NCI-H128 (cell line): ENCODE measurements at regions not wholly inside any gene's neighbourhood (a gene's known extent, or its start where the extent isn't known, plus 50 kb on each side); places are given as distances from the start of the nearest gene placed in this dataset.
"Not testable (repeated sequence)": the region's sequence is repeated elsewhere in the genome, so short reads cannot be mapped to it uniquely, and the experiment has no call there.

Experiments used
- DNase-seq: peaks from one replicate; lab custom pipeline; 2025; ENCODE audit not compliant: unreplicated experiment; lab: John Stamatoyannopoulos, UW

DNA sequence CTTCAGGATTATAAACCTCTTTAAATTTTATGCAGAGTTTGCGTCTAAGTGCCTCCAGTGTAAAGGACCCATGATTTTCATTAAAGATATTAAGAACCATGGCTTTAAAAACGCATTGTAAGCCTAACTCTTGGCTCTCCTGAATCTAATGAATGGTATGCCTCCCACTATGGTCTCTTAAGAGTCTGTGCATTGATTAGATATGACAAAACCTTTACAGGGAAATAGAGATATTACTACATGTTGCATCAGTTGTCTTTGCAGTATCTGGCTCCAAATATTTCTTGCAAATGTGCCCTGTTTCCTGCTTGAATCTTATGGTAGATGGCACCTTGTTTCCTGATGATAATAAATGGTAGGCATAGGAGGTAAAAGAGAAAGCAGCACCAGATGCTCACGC, 189.3 kb upstream of the FSHR start:
- no peak for DNase-seq

DNA sequence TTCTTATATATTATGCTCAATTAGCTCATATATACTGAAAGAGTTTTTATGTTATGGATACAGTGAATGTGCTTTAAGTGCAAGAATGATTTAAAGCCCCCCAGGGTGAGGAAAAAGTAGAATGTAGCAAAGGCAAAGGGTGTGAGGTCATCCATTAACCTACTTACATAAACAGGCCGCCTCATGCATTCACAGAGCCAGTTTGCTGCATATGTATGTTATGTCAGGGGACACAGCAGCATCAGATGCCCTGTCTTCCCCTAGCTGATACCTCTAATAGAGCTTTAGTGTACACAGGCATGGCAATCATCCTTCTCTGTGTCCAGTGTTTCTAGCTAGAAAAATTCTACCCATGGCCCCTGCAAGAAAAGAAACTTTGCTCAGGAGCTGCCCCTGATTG, 187.8 kb upstream of the FSHR start:
- DNase-seq, result no peak

DNA sequence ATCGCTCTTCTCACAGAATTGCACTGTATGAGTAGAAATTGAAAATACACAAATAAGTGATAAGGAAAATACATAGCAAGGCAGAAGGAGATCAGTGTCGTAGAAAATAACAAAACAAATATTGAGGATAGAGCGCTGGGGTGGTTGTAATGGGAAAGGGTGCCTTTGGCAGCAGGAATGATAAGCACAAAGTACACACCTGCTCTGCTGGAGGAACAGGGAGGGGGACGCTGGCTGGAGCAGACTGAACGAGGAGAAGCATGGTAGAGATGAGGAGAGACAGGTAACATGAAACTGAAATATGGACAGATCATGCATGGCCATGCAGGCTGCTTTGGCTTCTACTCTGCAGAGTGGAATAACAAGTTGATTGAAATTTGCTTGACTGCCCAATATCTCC, 181.2 kb upstream of the FSHR start:
- DNase-seq, result no peak

DNA sequence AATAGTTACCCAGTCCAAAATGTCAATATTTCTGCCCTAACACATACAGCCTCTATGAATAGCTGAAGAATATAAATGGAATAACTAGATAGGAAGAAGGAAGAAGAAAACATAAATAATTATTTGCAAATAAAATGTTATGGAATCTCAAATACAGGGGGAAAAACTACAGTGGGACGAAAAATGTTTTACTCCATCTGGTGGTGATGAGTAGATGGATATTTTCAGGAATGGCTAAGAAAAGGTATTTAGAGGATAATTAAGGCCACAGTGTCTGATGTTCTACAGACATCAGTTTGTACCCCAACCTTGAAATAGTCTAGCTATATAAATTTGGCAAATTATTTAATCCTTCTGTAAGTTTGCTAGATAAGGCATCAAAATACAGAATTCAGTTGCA, 178.1 kb upstream of the FSHR start:
- no peak for DNase-seq

DNA sequence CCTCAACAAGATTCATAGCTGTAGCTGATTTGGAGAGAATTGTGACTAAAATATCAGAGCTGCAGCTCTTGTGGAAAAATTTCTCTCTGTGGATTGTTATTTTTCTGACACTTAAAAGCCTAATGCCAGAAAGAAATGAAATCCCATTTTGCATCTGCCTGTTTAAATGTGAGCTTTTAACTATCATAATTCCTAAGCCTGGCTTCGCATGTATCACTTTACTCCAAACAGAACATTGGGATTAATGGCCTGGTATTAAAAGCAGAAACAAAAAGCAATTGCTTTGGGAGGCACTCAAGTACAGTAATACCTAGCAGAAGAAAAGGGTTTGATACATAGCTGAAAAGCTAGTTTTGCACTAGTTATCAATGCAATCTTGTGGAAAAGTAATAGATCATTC, 164.2 kb upstream of the FSHR start:
- DNase-seq, result no peak

DNA sequence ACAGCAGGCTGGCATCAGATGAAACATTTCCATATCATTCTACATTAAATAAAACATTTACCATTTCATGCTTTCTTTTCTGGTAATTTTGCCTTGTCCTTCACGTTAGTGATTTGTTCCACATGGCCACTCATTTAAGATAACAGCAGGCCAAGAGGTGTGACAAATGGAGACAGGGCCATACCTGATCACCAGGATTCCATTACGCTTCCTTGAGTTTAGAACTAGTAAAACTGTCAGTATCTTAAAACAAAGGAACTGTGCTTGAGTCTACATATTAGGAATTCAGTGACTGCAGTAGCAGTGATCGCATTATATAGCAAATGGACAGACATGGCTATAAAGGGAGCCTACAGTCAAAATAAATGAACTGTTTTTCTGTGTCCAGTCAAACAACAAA, 155.1 kb upstream of the FSHR start:
- no peak for DNase-seq

DNA sequence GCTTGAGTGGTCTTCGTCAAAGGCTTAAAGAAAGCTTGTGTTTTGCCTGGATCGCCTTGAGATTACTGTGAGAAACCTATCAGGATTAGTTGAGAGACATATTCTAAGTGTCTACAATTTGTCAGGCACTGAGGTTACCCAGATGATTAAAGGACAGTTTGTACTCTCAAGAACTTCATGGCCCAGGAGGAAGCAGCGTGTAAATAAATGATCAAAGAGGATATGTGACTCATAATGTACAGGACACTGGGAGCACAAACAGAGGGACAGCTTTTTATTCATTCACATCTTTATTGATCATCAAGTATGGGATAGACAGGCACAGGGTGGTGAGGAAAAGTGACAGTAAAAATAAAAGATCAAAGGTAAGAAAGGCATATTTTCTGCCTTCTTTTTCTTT, 152.6 kb upstream of the FSHR start:
- DNase-seq, result no peak

DNA sequence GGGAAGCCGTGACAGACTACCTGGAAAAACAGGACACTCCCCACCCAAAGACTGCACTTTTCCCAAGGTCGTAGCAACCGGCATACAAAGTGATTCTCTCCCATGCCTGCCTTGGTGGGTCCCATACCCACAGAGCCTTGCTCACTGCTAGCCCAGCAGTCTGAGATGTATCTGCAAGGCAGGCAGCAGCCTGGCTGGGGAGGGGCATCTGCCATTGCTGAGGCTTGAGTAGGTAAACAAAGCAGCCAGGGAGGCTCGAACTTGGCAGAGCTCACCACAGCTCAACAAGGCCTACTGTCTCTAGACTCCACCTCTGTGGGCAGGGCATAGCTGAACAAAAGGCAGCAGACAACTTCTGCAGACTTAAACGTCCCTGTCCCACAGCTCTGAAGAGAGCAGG, 144.4 kb upstream of the FSHR start:
- DNase-seq, result not testable (repeated sequence)

DNA sequence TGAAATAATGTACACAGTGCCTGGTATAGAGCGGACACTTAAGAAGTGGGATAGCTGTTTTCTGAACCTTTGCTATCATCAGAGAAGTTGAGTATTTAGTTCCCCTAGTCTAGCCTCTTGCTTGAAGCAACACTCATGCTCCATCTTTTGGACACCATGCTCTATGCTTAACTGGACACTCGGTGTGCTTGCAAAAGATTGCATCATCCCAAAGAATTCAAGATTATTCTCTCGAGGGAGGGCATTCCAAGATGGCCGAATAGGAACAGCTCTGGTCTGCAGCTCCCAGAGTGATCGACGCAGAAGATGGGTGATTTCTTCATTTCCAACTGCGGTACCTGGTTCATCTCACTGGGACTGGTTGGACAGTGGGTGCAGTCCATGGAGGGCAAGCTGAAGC, 143.9 kb upstream of the FSHR start:
- DNase-seq, result no peak

DNA sequence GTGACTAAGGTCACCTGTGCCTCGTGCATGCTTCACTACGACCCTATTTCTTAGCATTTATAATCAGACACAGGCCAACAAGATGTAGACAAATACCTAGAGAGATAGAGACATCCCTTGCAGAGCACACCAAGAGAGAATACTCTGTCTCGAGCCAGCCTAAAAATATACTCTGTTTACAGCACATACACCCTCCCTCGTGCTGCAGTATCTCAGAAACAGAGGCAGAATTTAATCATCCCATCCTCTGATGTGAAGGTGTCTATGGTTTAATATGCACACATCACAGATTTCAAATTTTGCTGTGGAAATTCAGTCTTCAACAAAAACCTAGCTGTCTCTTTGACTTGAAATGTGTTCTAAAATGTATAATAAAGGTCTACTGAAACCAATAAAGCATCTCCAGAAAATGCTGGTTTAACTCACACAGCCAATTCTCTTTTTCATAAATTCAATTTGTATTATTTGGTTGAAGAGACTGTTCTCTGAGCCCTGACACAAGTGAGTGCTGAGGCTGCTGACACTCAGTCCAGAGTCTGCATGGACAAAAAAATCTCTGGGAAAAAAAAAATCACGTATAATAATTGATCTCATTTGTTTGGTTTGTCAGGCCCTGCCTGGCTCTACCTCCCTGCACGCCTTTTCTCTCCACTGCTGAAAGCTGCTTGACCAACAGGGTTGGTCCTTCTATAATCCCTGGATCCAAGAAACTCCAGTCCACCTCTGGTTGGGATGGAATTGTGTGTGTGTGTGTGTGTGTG, 142.0 kb upstream of the FSHR start:
- DNase-seq, result no peak

DNA sequence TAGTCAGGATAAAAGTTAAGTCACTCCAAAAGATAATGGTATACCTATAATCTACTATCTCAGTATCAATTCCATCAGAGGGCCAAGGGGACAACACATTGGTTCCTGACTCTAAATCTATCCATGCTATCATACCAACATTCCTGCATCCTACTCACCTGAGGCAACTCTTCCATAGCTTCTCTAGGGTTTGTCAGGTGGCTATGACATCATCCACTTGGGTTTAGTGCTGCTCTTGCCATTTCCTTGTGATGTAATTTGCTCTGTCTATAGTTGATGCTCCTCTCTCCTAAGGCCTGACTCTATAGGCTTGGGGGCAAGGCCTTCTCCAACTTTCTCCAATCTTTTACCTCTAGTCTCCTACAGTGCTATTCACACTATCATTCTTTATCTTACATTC, 139.9 kb upstream of the FSHR start:
- DNase-seq, result no peak

DNA sequence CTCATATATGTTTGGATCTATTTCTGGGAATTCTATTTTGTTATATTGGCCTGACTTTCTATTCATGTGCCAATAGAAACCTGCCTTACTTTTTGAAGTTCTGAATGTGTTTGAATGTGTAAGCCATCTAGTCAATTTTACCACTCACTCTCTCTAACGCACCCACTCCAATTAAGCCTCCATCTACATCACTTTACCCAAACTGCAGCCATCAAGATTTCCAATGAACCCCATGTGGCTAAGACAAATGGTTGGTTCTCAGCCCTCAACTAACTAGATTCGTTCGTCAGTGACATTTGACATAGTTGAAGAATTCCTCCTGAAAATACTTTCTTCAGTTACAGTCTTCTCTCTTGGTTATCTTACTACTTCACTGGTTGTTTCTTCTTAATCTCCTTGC, 137.3 kb upstream of the FSHR start:
- no peak for DNase-seq

DNA sequence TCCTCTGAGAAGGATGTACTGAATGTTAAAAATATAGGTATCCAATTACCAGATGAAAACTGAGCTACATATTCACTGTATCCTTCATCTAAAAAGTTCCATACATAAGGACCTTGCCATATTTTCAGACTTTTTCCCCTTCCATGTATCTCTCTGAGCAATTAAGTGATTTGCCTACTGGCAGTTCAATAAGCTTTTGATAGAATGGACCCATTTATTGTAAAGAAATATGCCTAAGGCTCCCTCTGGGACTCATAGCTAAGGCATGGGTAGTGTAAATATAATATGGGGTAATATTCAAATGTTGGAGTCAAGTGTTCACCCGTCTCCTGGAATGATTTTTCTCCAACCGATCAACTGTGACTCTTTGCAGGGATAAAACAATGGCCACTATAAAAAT, 135.4 kb upstream of the FSHR start:
- no peak for DNase-seq

DNA sequence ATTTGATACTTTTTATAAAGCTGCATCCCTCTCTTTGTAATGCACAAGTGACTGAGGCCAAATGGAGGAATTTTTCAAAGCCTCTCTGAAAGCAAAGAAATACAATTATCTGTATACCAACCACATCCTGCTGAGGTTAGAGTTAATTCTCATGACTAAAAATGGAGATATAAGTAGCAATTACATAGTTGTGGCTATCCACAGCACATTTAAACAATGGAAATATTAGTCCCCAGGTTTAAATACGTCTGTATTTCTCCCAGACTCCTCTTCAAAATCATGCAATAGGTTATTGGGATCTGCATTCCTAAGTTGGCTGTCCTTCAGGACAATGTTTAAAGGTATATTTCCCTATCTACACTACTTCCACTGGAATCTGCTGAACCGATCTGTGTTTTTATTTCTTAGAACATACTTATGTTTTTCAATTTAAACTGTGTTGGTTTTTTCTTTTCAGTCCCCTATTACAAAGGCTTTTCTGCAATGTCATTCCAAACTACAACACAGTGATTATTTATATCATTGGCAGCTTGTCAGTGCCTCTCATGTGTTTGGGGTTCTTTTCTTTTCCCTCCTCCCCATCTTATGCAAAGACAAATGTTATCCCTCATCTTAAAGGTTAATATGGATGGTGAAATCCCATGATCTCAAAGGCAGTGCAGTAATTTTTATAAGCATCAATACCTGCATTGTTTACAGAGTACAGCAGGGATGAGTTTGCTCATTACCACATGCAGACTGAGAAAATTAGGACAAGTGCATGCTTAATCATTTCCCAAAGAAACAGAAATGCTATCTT, 134.8 kb upstream of the FSHR start:
- no peak for DNase-seq

DNA sequence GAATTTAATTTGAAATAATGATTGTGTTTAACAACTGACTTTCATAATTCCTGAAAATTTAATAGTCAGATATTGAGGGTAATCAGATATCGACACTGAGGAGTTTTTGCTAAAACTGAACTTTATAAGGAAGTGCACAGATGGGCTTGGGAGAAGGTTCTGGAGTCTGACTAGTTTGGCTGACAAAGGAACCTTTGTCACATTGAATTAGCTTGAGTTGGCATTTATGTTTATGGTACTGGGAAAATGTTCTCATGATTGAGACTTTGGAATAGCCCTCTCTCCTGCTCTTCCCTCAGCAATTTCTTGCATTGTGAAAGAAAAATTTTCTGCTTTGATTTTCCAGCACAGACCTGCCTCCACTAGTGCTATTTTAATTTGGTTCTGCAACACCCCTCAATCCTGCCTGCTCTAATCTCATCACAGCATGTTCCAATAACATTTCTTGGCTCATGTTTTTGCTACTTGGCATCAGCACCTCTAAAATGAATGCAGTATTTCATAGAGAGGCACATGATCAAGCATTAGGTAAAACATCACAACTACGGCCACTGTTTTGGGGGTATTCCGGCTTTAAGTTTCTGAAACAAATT, 133.9 kb upstream of the FSHR start:
- DNase-seq, result no peak

DNA sequence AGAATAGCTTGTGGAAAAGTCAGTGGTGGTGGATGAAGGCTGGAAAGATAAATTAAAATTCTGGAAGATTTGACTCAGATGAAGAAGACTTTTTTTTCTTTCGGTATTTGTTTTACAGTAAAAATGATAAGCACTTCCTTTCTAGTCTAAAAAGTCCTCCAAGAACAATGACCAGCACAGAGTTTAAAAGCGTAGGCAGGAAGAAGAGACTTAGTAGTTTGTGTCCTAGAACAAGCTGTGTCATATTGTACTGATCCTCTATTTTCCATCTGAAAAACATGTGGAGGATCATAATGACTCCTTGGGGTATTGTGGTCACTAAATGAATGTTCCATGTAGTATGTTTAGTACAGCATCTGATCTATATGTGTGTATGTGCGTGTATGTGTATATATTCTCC, 132.4 kb upstream of the FSHR start:
- no peak for DNase-seq

DNA sequence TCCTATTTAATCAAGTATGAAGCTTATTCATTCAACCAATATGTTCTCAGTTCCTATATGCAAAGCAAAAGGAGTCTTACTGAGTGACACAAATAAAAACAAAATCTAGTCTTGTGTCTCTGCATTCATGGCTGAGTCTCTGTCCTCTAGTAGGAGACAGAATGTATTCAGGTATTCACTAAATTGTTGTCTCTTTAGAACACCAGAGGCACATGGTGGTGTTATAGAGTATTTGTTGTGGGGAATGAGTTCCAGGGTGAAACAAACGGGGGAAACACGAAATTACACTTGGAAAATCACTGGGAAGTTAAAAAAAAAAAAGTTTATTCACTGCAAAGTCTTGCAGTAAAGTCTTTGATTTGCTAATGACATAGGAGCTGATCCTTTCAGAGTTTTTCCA, 131.7 kb upstream of the FSHR start:
- DNase-seq, result no peak

DNA sequence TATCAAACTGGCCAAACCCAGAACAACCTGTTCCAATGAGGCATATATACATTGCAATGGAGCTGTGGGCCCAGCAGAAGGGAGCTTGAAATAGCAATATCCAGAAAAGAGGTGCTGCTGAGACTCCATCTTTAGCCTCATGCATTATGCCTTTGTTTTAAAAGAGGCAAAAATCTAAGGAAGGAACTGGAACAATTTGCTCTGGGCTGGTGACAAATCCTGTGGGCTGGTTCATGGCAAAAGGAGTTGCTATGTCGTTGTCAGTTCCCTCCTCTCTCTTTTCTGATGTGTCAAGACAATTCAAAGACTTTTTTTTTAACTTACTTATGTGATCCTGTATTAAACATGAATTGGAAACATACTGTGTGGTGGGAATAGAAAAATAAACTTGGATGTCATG, 124.2 kb upstream of the FSHR start:
- no peak for DNase-seq

DNA sequence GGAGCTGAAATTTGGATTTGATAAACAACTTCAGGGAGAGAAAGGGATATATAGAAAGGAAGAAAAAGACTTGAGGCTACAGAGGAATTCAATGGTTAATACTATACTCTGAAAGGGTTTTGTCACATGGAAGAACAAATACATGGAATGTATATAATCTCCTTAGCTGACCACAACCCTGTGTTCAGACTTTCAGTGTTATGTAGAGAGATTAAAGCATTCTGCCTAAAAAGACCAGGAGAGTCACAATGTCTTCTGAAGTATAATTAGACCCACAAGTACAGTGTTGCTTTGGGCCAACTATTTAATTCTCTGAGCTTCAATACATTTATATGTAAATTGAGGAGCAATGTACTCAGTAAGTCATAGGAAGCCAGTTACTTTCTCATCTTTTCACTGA, 123.8 kb upstream of the FSHR start:
- DNase-seq, result no peak

DNA sequence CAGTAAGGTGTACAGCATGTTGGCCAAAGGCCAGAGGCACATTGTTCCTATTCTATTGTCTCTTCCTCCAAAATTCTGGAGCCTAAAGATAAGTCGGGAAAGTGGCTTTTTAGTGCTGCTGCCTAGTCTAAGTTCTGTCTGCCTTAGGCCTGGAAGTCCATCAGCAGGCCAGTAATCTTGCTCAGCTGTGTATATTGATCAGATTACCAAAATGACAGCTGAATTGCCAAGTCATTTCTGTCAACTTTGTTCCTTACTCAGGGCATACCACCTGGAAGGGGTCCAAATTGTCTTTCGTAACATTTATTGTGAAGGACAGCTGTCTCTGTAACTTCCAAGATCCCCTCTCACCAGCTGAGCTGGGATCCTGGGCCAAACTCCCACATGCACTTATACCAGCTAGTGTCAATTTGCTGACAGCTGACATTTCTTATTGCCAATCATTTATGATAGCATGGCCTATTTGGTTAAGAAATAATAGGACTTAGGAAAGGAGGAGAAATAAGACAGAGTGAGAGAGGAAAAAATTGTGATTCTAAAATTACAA, 116.8 kb upstream of the FSHR start:
- DNase-seq, result no peak

DNA sequence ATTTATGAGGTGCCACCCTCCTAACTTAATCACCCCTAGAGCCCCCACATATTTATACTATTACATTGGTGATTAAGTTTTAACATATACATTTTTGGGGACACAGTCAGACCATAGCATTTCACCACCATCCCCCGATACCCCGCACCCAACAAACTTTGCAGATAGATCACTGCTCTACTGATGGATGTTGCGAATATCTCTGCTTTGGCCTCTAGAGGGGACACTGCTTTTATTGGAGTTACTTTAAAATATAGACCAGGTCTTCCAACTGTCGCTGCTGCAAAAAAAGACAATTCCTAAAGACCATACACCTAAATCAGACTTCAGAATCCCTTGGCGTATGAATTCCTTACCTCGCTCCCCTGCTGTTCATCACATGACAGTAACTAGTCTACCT, 115.8 kb upstream of the FSHR start:
- DNase-seq, result no peak

DNA sequence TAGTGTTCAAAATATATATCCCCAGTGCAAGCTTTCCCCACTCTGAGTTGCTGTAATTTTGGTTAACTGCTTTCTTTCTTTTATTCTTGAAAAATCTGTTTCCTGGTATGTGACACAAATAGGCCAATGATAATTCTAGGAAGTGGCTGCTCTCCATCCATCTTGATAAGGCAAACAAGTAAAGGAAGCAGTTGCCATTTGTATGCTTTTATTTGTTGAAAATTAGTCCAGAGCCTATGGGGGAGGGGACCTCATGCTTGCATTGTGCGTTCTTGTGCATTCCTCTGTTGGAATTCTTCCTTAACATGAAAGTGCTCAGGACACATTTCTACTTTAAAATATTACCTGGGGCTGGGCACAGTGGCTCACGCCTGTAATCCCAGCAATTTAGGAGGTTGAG, 111.2 kb upstream of the FSHR start:
- no peak for DNase-seq
